GM23338 (cell line): ENCODE measurements at regions not wholly inside any gene's neighbourhood (a gene's known extent, or its start where the extent isn't known, plus 50 kb on each side); places are given as distances from the start of the nearest gene placed in this dataset.

Experiments used
- ATAC-seq: fragments of 200-7000 bp; cut with Tn5 transposase; 3 replicates; pipeline ENCODE4 v1.9.1; 2020
- DNase-seq: peaks from one replicate; pipeline ENCODE4 v3.0.0-alpha.2; 2015; ENCODE audit warnings: low spot score
- H2AFZ ChIP-seq: fragments of 200-600 bp; sonication (generic); 2 replicates; pipeline ENCODE4 v1.8.0; 2016; ENCODE audit warnings: antibody characterized with exemption, mild to moderate bottlenecking, moderate library complexity
- H3F3A ChIP-seq: fragments of 200-600 bp; sonication (generic); replicated peaks from 2 replicates; pipeline ENCODE4 v1.8.0; 2017; ENCODE audit warnings: antibody characterized with exemption, mixed run types, low read depth
- H3K27ac ChIP-seq: fragments of 200-600 bp; sonication (generic); 2 replicates; pipeline ENCODE4 v1.6.1; 2016; ENCODE audit warnings: low read depth
- H3K27me3 ChIP-seq: fragments of 200-600 bp; sonication (generic); 2 replicates; pipeline ENCODE4 v1.8.0; 2016; ENCODE audit warnings: mild to moderate bottlenecking, mixed run types, moderate library complexity; ENCODE audit not compliant: insufficient read depth
- H3K36me3 ChIP-seq: fragments of 200-600 bp; sonication (generic); 2 replicates; pipeline ENCODE4 v1.8.0; 2016; ENCODE audit warnings: mild to moderate bottlenecking; ENCODE audit not compliant: insufficient read depth
- H3K4me1 ChIP-seq: fragments of 200-600 bp; sonication (generic); 2 replicates; pipeline ENCODE4 v1.8.0; 2016; ENCODE audit warnings: mild to moderate bottlenecking, moderate library complexity; ENCODE audit not compliant: insufficient read depth
- H3K4me2 ChIP-seq: fragments of 200-600 bp; sonication (generic); 2 replicates; pipeline ENCODE4 v1.7.1; 2017; ENCODE audit warnings: mixed run types
- H3K4me3 ChIP-seq: fragments of 200-600 bp; sonication (generic); 2 replicates; pipeline ENCODE4 v1.6.1; 2016; ENCODE audit warnings: mixed run types
- H3K79me2 ChIP-seq: fragments of 200-600 bp; sonication (generic); replicated peaks from 2 replicates; pipeline ENCODE4 v1.8.0; 2017; ENCODE audit warnings: mild to moderate bottlenecking; ENCODE audit not compliant: insufficient read depth
- H3K9me2 ChIP-seq: fragments of 200-600 bp; sonication (generic); 2 replicates; pipeline ENCODE4 v1.8.0; 2017; ENCODE audit not compliant: insufficient read depth
- H4K20me1 ChIP-seq: fragments of 200-600 bp; sonication (generic); replicated peaks from 2 replicates; pipeline ENCODE4 v1.8.0; 2017; ENCODE audit warnings: mild to moderate bottlenecking; ENCODE audit not compliant: insufficient read depth
- H3K27ac Mint-ChIP-seq: 2 replicates; pipeline ENCODE4 v1.8.0; 2020; ENCODE audit warnings: inconsistent platforms, mild to moderate bottlenecking, moderate library complexity, mixed read lengths
- H3K27me3 Mint-ChIP-seq: 3 replicates; pipeline ENCODE4 v1.8.0; 2022; ENCODE audit warnings: low read depth, mild to moderate bottlenecking, moderate library complexity, mixed read lengths, inconsistent platforms; ENCODE audit not compliant: insufficient read depth, poor library complexity
- H3K36me3 Mint-ChIP-seq: 3 replicates; pipeline ENCODE4 v1.8.0; 2021; ENCODE audit warnings: low read depth, mild to moderate bottlenecking, inconsistent platforms, moderate library complexity, mixed read lengths
- H3K4me1 Mint-ChIP-seq: 3 replicates; pipeline ENCODE4 v1.8.0; 2020; ENCODE audit warnings: mild to moderate bottlenecking, inconsistent platforms, mixed read lengths
- H3K4me3 Mint-ChIP-seq: 3 replicates; pipeline ENCODE4 v1.8.0; 2021; ENCODE audit warnings: moderate library complexity, mild to moderate bottlenecking, inconsistent platforms, mixed read lengths
- H3K9me3 Mint-ChIP-seq: 3 replicates; pipeline ENCODE4 v1.8.0; 2020; ENCODE audit warnings: moderate library complexity, mild to moderate bottlenecking, inconsistent platforms, mixed read lengths
- CREB1 ChIP-seq: fragments of 250-450 bp; sonication (Bioruptor Pico); IDR thresholded peaks from 2 replicates; pipeline ENCODE4 v1.5.0; 2020; ENCODE audit warnings: low read depth, mild to moderate bottlenecking, moderate library complexity
- EZH2 ChIP-seq: fragments of 200-600 bp; sonication (generic); IDR thresholded peaks from one replicate; pipeline ENCODE4 v1.8.0; 2017; ENCODE audit warnings: antibody characterized with exemption, mild to moderate bottlenecking, low read depth; ENCODE audit not compliant: unreplicated experiment
- EZH2phosphoT487 ChIP-seq: fragments of 200-600 bp; sonication (generic); IDR thresholded peaks from one replicate; pipeline ENCODE4 v1.8.1; 2018; ENCODE audit warnings: antibody characterized with exemption; ENCODE audit not compliant: unreplicated experiment
- JUNB ChIP-seq: IDR thresholded peaks from one replicate; pipeline ENCODE4 v1.6.1; 2016; ENCODE audit warnings: antibody characterized with exemption; ENCODE audit not compliant: unreplicated experiment
- NANOG ChIP-seq: IDR thresholded peaks from 2 replicates; pipeline ENCODE4 v1.6.1; 2016; ENCODE audit warnings: antibody characterized with exemption, borderline replicate concordance
- POLR2AphosphoS5 ChIP-seq: IDR thresholded peaks from 2 replicates; pipeline ENCODE4 v1.6.1; 2016; ENCODE audit warnings: antibody characterized with exemption, low read depth
- STAT1 ChIP-seq: IDR thresholded peaks from one replicate; pipeline ENCODE4 v1.6.1; 2016; ENCODE audit warnings: antibody characterized with exemption; ENCODE audit not compliant: unreplicated experiment
- ZNF114 ChIP-seq: fragments of 250-450 bp; sonication (Bioruptor Pico); IDR thresholded peaks from 2 replicates; pipeline ENCODE4 v1.5.0; 2020; ENCODE audit warnings: mild to moderate bottlenecking, moderate library complexity
- ZNF331 ChIP-seq: fragments of 250-450 bp; sonication (Bioruptor Pico); IDR thresholded peaks from 2 replicates; pipeline ENCODE4 v1.5.0; 2020; ENCODE audit warnings: low read depth, mild to moderate bottlenecking, moderate library complexity
- TF ChIP-seq, protein P1 (sequence below): IDR thresholded peaks from 2 replicates; pipeline ENCODE4 v1.6.1; 2016; ENCODE audit warnings: antibody characterized with exemption
- TF ChIP-seq, protein P2 (sequence below), 2 experiments: fragments of 200-600 bp in 1 of 2; sonication (generic) in 1 of 2; conservative IDR thresholded peaks; 2 replicates each; pipeline versions ENCODE4 v1.5.1 to v1.6.1; 2016 to 2017; ENCODE audit warnings: antibody characterized with exemption in 2 of 2, low read depth in 2 of 2, mild to moderate bottlenecking in 2 of 2, moderate library complexity in 1 of 2
- TF ChIP-seq, protein P3 (sequence below): fragments of 250-450 bp; sonication (Bioruptor Pico); IDR thresholded peaks from 2 replicates; pipeline ENCODE4 v1.5.0; 2020; ENCODE audit warnings: mild to moderate bottlenecking, moderate library complexity

DNA sequence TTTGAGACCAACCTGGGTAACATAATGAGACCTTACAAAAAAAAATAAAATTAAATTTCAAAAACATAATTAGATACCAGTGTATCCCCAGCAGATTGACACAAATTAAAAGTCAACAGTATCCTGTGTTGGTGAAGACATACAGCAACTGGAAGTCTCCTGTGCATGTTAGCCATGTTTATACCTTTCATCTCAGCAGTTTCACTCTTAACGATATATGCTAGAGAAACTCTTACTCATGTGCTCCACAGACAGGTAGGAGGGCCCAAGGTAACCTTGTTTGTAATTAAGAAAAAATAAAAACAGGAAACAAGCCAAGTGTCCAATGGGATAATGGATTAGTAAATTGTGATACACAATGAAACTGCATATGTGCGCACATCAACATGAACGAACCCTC, 50.1 kb upstream of the N4BP3 start:
- H3K27me3 ChIP-seq: no peaks in the 10 kb centered on the region
- no peaks in the 10 kb centered on the region for H3K4me1 ChIP-seq
- no peak for ATAC-seq
- Mint-ChIP-seq H3K27ac (no peak overlapping the region), H3K36me3 (no peaks in the 10 kb centered on the region), H3K4me1 (peaks cover 5% of the 10 kb centered on the region), H3K9me3 (no peaks in the 10 kb centered on the region), H3K27me3 (no peaks in the 10 kb centered on the region), H3K4me3 (no peak overlapping the region)
- no peaks in the 10 kb centered on the region for H4K20me1 ChIP-seq
- DNase-seq: no peak
- no peak overlapping the region for H3K27ac ChIP-seq
- no peak overlapping the region for H3K4me2 ChIP-seq
- H3K9me2 ChIP-seq: no peaks in the 10 kb centered on the region
- no peak for TF ChIP-seq ZNF331 (CRISPR knock-in tag)
- no peak overlapping the region for H3K4me3 ChIP-seq
- no peaks in the 10 kb centered on the region for H3F3A ChIP-seq
- no peaks in the 10 kb centered on the region for H3K79me2 ChIP-seq
- no peak overlapping the region for H2AFZ ChIP-seq
- no peaks in the 10 kb centered on the region for H3K36me3 ChIP-seq

DNA sequence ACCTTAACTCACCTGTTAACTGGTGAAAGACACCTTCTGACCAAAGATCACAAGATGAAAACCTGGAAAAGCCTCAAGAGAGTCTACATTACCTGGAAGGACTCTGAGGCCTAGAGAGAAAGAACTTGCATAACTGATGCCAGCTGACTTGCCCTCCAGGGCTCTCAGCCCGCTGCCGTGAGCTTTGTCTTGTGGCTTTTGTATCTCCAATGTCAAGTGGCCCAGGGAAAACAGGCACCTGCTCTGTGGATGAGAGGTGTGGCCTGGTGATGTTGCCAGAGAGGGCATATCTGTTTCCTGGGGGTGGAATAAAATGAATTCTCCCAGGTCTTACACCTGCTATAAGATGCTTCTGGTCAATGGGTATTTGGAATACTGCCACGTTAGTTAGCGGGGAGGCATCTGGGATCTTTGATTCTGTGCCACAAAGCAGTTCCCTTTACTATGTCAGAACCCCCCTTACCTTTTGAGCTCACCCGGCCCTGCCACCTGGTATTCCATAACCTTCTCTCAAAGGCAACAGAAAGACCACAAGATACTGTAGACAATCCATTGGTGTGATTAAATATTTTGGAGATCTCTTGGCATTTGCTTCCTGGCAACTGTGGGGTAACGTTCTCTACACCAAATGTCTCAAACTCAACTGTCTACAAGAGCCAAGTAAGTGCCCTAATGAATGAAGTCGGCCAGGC, 54.9 kb upstream of the N4BP3 start:
- Histone ChIP-seq H2AFZ (no peak overlapping the region), H3K4me3 (no peak overlapping the region), H3K9me2 (no peaks in the 10 kb centered on the region), H3K27ac (no peak overlapping the region), H3F3A (no peaks in the 10 kb centered on the region), H3K4me1 (no peaks in the 10 kb centered on the region), H3K27me3 (no peaks in the 10 kb centered on the region), H3K36me3 (no peaks in the 10 kb centered on the region), H3K4me2 (no peak overlapping the region), H4K20me1 (no peaks in the 10 kb centered on the region), H3K79me2 (no peaks in the 10 kb centered on the region)
- ATAC-seq: no peak
- Mint-ChIP-seq H3K4me3 (no peak overlapping the region), H3K36me3 (no peaks in the 10 kb centered on the region), H3K27me3 (peaks cover 4% of the 10 kb centered on the region), H3K9me3 (no peaks in the 10 kb centered on the region), H3K27ac (no peak overlapping the region), H3K4me1 (no peaks in the 10 kb centered on the region)
- DNase-seq: no peak
- TF ChIP-seq ZNF114 (CRISPR knock-in tag) (no peak), CREB1 (CRISPR knock-in tag) (no peak), ZNF331 (CRISPR knock-in tag) (no peak), JUNB (no peak), EZH2 (no peak), NANOG (no peak), EZH2phosphoT487 (no peak), POLR2AphosphoS5 (no peak), STAT1 (no peak)
- TF ChIP-seq, protein P1, sequence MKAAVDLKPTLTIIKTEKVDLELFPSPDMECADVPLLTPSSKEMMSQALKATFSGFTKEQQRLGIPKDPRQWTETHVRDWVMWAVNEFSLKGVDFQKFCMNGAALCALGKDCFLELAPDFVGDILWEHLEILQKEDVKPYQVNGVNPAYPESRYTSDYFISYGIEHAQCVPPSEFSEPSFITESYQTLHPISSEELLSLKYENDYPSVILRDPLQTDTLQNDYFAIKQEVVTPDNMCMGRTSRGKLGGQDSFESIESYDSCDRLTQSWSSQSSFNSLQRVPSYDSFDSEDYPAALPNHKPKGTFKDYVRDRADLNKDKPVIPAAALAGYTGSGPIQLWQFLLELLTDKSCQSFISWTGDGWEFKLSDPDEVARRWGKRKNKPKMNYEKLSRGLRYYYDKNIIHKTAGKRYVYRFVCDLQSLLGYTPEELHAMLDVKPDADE: no peak
- TF ChIP-seq, protein P2, sequence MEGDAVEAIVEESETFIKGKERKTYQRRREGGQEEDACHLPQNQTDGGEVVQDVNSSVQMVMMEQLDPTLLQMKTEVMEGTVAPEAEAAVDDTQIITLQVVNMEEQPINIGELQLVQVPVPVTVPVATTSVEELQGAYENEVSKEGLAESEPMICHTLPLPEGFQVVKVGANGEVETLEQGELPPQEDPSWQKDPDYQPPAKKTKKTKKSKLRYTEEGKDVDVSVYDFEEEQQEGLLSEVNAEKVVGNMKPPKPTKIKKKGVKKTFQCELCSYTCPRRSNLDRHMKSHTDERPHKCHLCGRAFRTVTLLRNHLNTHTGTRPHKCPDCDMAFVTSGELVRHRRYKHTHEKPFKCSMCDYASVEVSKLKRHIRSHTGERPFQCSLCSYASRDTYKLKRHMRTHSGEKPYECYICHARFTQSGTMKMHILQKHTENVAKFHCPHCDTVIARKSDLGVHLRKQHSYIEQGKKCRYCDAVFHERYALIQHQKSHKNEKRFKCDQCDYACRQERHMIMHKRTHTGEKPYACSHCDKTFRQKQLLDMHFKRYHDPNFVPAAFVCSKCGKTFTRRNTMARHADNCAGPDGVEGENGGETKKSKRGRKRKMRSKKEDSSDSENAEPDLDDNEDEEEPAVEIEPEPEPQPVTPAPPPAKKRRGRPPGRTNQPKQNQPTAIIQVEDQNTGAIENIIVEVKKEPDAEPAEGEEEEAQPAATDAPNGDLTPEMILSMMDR (conservative IDR thresholded peaks at IDR 0.05; ENCODE audit: low read depth in 2 of 2): no peak
- TF ChIP-seq, protein P3, sequence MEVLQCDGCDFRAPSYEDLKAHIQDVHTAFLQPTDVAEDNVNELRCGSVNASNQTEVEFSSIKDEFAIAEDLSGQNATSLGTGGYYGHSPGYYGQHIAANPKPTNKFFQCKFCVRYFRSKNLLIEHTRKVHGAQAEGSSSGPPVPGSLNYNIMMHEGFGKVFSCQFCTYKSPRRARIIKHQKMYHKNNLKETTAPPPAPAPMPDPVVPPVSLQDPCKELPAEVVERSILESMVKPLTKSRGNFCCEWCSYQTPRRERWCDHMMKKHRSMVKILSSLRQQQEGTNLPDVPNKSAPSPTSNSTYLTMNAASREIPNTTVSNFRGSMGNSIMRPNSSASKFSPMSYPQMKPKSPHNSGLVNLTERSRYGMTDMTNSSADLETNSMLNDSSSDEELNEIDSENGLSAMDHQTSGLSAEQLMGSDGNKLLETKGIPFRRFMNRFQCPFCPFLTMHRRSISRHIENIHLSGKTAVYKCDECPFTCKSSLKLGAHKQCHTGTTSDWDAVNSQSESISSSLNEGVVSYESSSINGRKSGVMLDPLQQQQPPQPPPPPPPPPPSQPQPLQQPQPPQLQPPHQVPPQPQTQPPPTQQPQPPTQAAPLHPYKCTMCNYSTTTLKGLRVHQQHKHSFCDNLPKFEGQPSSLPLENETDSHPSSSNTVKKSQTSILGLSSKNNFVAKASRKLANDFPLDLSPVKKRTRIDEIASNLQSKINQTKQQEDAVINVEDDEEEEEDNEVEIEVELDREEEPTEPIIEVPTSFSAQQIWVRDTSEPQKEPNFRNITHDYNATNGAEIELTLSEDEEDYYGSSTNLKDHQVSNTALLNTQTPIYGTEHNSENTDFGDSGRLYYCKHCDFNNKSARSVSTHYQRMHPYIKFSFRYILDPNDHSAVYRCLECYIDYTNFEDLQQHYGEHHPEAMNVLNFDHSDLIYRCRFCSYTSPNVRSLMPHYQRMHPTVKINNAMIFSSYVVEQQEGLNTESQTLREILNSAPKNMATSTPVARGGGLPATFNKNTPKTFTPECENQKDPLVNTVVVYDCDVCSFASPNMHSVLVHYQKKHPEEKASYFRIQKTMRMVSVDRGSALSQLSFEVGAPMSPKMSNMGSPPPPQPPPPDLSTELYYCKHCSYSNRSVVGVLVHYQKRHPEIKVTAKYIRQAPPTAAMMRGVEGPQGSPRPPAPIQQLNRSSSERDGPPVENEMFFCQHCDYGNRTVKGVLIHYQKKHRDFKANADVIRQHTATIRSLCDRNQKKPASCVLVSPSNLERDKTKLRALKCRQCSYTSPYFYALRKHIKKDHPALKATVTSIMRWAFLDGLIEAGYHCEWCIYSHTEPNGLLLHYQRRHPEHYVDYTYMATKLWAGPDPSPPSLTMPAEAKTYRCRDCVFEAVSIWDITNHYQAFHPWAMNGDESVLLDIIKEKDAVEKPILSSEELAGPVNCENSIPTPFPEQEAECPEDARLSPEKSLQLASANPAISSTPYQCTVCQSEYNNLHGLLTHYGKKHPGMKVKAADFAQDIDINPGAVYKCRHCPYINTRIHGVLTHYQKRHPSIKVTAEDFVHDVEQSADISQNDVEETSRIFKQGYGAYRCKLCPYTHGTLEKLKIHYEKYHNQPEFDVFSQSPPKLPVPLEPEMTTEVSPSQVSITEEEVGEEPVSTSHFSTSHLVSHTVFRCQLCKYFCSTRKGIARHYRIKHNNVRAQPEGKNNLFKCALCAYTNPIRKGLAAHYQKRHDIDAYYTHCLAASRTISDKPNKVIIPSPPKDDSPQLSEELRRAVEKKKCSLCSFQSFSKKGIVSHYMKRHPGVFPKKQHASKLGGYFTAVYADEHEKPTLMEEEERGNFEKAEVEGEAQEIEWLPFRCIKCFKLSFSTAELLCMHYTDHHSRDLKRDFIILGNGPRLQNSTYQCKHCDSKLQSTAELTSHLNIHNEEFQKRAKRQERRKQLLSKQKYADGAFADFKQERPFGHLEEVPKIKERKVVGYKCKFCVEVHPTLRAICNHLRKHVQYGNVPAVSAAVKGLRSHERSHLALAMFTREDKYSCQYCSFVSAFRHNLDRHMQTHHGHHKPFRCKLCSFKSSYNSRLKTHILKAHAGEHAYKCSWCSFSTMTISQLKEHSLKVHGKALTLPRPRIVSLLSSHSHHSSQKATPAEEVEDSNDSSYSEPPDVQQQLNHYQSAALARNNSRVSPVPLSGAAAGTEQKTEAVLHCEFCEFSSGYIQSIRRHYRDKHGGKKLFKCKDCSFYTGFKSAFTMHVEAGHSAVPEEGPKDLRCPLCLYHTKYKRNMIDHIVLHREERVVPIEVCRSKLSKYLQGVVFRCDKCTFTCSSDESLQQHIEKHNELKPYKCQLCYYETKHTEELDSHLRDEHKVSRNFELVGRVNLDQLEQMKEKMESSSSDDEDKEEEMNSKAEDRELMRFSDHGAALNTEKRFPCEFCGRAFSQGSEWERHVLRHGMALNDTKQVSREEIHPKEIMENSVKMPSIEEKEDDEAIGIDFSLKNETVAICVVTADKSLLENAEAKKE: no peak
